GM18517 (cell line): ENCODE measurements at regions not wholly inside any gene's neighbourhood (a gene's known extent, or its start where the extent isn't known, plus 50 kb on each side); places are given as distances from the start of the nearest gene placed in this dataset.

Experiments used
- ATAC-seq: cut with Tn5 transposase; IDR thresholded peaks from one replicate; pipeline ENCODE4 v1.9.1; 2021; ENCODE audit warnings: mild to moderate bottlenecking, moderate library complexity; ENCODE audit not compliant: unreplicated experiment

DNA sequence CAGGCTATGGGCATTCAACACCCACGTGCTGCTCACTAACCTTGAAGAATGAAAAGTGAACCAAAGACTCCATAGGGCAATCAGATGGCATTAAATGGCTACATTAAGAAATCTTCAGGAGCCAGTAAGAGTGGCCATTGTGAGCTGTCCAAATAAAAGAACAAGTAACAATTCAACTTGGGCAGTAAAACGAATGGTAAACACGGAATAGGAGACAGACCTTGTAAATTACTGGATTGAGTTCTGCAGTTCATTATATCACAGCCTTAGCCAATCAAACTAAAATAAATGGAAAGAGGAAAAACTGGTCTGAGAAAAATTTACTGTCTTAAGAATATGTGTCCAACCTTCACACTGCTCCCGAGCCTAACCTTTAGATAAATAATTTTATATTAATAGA is 306.5 kb upstream of the ZNF521 start:
- no peak for ATAC-seq

DNA sequence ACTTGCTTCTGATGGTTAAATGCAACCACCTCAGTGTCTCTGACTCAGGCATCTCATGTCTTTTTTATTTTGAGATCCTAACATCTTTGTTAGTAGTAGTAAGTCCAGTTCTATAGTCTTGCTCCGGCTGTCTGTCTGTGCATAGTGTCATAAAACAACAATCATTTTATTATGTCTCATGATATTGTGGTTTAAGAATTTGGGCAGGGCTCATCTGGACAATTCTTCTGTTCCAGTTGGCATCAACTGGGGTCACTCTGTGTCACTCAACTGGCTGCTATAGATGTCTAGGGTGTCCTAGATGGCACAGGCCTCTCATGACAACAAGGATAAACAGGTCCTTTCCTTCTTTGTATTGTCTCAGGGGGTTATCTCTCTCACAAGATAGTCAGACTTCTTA is 299.6 kb upstream of the ZNF521 start:
- ATAC-seq = no peak

DNA sequence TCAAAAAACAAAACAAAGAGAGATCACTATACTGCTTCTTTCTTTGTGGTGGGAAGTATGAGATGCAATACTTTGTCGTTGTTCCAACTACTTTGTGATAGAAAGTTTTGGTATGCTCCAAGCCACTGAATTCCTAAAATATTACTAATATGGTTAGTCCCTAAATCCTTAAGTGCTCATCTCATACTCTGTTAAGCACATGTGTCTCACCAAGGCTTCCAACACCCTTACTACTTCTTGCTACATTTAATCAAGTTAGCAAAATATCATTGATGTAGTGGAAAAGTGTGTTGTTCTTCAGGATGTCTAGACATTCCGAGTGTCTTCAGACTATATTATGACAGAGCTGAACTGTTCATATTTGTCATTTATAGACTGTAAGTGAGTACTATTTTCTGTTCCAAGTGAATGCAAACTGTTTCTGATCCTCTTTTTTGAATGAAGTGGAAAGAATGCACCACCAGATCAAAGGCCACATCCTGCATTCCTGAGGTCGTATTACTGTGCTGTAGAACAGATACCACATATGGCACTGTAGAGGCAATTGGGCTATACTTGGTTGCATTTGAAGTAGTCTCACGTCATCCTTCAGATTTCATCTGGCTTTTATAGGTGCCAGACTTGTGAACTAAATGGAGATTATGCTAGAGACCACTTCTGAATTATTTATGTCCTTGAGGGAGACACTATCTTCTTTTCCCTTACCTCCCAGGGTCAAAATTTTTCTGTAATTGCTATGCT is 298.4 kb upstream of the ZNF521 start:
- ATAC-seq = no peak

DNA sequence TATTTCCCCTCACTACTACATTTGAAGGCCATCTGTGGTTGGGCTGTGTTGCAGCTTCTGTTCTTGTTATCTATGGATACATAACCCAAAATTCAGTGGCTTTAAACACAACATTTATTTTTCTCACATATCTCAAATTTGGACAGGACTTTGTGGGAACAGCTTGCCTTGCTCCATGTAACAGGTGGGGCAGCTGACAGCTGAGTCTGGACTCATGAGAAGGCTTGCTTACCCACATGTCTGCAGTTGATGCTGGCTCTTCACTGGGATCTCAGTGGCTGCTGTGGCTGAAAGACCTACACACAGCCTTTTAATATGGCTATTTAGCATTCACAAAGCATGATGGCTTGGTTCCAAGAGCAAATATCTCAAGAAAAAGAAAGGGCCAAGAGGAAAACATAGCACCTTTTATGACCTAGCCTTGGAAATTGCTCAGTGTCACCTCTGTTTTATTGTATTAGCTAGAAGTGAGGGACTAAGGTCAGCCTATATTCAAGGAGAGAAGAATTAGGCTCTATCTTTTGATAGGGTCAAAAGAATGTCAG is 296.8 kb upstream of the ZNF521 start:
- ATAC-seq = no peak

DNA sequence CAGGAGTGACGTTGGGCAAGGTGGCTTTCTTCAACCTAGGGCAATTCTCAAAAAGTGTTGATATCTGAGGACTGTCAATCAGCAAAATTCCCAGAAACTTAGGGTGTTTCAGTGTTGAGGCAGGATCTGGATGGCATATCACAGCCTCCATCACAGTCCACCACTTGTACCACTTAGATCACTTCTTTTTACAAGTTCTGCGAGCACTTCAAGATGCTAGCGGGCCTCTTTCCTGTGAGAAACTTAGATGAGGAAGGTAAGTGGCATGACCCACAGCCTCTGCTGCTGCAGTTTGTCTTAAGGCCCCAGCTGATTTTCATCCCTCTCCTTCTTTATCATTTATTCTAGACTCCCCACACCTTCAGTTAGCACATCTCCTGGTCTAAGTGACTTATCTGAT is 295.4 kb upstream of the ZNF521 start:
- ATAC-seq = no peak

DNA sequence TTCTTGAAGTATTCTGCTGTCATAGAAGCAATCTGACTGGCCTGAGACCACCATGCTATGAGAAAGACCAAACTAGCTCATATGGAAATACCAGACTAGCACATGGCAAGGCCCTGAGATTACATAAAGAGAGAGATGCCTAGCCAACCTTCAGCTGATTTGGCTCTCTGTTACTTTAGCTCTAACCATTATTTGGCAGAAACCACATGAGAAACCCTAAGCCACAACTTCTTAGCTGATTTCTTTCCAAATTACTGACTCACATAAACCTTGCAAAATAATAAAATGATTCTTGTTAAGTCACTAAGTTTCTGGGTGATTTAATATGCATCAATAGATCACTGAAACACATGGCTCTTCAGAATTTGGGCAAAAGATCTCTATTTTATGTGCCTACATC is 295.0 kb upstream of the ZNF521 start:
- ATAC-seq = no peak

DNA sequence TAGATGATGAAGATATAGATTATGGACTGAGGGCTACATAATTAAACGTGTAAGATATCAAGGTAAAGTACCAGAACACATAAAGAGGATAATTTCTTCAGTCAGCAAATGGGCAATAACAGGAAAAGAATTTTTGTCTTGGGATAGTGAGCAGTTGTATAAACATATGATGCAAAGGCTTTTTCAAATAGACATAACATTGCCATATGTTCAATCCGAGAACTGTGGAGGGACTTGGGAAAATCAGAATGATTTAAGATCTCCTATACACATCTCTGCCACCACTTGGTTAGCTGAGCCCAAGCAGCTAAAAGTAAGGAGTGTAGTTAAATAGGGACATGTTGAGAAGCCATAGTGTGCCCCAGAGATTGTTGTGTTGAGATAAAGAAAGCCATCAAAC is 287.6 kb upstream of the ZNF521 start:
- no peak for ATAC-seq

DNA sequence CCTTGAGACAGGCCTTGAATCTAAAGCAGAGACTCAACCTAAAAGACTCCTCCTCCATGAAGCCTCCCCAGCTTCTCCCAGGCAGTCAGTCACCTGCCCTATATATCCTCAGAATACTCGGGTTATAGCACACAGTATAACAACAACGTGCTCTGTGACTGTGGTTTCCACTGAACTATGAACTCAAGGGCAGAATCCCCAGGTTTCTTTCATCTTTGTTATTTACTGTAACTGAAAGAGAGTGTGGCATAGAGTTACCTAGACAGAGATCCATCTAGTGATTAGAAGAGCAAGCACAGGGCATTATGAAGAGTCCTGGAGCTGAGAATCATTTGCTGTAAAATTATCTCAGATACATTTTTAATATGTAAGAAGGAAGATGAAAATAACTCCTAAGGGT is 281.6 kb upstream of the ZNF521 start:
- no peak for ATAC-seq

DNA sequence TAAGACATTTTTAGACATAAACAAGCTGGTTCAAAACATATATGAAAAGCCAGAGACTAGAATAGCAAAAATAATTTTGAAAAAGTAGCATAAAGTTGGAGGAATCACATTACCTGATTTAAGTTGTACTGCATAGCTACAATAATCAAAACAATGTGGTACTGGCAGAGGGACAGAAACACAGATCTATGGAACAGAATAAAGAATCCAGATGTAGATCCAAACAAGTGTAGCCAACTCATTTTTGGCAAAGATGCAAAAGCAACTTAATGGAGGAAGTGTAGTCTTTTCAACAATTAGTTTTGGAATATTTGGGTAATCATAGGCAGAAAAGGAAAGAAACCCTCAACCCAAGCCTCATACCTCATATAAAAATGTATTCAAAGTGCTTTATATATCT is 278.7 kb upstream of the ZNF521 start:
- no peak for ATAC-seq

DNA sequence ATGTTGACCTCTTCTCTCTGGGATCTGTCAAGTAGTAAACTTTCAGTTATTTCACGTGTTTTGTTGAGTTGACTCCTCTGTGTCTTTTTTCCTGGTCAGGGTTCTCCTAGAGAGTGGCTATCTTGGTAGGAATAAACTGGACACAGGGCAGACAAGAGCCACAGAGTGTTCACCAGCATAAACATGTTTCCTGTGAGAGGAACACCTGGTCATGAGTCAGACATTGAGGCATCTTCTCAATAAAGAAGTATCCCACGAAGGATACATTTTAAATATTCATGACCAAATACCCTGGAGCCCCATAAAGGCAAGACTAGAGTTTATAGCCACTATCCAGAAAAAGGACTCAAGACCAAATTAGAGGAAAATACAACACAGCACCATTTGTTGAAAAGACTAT is 269.7 kb upstream of the ZNF521 start:
- no peak for ATAC-seq

DNA sequence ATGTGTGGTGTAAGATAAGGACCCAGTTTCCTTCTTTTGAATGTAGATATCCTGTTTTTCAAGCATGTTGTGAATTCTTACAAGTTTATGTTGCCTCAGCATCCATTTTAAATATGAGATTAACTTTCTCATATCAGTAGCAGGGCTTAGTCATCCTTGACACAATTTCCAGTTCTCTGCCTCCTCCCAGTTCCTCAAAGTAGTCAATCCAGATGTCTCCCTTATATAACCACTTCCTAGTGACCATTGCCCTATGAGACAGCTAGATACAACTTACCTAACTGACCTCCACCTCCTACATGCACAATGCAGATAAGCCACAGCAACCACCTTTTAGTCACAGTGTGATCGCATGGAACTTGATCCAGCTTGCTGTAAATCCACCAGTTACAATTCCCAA is 269.2 kb upstream of the ZNF521 start:
- ATAC-seq = no peak

DNA sequence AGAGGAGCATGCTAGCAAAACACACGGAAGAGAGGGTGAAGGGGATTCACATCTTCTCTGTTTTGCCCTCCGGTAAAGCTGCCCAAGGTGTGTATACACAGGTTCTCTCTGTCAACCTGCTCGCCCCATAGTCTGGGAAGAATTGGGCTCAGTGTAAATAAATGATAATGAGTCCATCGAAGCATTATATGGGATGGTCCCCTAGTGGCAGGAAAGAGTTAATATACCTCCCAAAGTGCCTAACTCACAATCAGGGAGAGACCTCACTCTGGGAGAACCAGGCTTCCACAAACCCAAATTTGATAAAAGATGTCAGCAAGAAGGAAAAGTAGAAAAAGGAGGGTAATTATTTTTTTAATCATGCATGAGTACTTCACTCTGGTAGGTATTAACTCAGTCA is 262.2 kb upstream of the ZNF521 start:
- ATAC-seq = no peak

DNA sequence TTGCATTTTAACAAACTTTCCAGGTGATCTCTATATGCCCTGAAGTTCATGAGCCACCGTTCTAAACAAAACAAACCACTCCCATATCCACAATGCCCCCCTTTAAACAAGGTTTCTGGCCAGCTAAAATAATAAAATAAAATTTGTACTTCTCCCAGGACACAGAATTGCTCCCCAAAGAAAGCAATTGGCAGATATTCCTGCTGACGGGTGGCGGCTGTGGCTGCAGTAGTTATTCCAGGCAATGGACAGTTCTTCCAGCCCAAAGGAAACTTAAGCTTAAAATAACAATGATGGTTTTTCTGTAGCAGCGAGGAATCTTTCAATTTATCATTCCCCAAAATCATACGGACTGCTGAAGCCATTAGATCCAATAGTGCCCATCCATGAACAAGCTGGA is 260.5 kb upstream of the ZNF521 start:
- no peak for ATAC-seq

DNA sequence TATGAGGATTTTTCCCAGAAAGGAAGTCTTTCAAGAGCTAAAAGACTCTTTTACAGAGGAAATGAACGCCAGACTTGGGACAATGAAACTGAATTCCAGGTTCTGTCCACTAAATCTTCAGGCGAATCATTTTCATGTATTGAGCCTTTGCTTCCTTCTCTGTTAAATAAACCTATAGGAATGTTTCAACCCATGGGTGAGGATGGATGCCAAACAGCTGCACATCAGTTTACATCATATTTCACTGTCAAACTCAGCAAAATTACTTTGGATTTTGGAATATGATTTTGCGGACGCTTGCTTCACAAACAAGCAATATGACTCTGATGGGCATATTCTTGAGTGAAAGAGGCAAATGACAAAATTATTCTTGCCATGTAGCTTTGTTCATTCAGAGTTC is 256.1 kb upstream of the ZNF521 start:
- ATAC-seq = no peak

DNA sequence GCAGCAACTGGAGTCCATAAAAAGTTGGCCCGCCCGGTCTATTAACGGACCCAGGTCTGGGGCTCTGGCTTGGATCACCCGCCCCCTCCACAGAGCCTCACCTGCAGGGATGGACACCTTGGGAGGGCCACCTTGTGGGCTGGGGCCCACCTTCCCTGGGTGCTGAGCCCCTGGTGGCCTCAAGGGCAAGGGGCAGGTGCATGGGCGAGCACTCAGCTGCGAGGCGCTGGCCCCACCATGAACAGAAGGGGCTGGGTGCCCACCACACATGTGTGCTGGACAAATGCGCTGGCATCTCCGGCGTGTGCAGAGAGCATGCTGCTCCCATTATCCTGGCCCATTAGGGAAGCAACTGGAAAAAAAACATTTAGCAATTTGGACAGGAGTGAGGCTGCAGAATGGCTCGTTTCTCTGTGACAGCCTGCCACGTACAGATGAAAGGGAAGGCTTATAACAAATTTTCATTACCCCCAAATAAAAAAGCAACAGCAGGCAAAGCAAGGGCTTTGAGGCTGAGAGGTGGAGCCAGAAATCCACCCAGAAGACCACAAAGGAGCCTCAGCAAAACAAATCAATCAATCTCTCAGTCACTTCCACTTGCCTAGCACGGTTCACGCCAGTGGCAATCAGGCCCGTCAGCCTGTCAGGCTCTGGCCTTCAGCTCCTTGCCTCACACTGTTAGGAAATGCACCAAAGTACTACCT is 253.1 kb upstream of the ZNF521 start:
- no peak for ATAC-seq

DNA sequence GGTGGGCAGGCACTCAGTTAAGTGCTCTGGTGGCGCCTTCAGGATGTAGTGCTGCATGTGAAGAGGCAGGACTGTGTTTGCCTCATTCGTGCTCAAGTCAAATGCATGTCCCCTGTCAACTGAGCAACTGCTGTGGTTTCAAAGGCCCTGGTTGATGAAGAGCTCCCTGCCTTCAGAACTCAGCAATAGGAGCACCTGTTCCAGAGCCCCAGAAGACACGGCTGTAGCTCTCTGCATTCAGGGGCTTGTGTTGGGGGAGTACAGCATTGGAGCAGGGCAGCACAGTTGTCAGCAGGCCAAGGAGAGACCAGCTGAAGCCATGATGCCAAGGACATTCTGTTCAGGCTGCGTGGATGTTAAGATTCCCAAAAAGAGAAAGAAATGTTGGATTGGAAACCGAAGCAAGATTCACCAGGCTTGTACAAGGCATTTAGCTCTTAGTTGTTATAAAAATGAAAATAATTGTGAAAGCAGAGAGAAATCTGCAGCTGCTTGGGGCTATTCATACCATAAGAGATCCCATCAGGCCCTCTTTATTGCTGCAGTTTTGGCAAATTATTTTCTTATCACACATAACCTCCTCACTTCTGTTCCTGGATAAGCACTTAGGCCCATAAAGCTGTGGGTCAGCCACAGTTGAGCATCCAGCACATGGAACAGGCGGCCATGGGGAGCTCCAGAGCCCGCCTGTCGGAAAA is 252.4 kb upstream of the ZNF521 start:
- ATAC-seq = no peak

DNA sequence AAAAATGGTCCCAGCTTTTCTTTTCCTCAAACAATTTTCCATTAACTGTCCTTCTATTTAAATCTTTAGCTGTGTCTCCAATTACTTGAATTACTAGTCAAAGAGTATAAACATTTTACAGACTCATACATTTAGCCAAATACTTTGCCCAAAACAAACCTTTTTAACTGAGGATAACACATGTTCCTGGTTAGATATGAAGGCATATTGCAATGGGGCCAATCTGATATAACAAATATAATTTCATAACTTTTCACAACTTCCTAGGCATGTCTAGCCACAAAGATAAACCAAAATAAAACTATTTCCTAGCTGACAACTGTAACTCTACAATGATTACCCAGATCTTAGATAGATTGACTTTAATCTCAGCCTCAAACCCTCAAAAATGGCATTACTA is 247.5 kb upstream of the ZNF521 start:
- no peak for ATAC-seq

DNA sequence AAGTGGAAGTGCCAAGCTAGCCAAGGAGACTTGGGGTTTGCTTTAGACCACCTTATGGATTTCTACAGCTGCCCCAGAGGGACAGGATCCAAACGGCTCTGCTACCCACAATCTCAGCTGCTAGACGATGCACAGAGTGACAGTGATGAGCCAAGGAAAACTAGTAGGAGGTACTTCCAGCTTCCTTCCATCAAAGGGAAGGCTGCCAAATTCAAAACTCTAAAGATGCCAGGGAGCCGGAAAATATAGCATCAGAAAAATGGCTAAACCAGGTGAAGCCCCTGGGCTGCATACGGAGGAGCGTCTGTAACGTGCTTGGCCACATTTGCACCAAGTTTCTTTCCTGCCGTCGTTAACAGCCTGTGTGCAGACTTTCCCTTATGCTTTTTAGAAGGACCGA is 245.5 kb upstream of the ZNF521 start:
- ATAC-seq = no peak

DNA sequence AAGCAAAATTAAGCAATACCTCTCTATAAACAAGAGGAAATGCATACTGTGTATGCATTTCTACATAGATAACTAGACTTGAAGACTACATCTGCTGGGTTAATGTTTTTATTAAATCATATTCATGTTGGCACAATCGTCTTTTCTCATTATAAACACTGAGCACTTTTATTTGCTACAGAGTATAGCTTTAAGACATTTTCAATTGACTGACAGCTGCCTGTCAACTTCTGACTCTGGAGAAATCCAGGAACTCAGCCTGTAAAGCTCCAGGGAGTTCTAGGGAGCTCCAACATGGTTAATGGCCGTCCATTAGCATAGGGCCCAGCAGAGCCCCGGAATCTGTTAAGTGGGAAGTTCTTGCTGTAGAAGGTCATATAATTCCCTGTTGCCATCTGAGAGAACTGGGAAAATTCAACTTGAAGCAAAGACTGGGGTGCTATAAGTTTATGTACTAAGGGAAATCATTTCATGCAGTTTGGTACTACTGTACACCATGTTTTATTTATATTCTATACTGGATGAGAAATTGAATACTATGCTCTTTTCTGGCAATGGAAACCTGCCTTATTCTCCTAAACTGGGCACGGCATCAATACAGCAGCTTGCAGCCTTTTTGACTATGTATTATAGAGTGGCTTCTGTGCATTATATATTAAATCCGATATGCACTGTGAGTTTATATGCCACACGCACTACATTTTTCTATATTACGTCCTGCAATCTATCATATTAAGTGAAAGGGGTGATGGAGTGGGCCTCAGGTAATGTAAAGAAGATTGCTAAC is 243.5 kb upstream of the ZNF521 start:
- no peak for ATAC-seq

DNA sequence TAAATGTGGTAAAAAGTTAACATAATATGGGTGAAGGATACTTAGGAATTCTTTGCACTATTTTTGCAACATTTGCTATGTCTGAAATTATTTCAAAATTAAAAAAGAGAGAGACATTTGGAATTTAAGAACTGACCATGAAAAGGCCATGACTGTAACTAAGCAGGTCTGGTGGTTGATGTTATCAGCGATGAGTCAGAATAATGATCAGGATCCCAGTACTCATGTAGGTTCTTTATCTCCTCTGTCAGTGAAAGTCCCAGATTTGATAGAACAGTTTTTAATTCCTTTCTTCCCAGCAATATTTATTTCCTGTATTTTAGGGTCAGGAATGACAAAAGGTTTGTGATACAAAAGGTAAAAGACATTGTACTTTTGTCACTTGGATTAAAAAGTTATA is 242.4 kb upstream of the ZNF521 start:
- ATAC-seq = no peak

DNA sequence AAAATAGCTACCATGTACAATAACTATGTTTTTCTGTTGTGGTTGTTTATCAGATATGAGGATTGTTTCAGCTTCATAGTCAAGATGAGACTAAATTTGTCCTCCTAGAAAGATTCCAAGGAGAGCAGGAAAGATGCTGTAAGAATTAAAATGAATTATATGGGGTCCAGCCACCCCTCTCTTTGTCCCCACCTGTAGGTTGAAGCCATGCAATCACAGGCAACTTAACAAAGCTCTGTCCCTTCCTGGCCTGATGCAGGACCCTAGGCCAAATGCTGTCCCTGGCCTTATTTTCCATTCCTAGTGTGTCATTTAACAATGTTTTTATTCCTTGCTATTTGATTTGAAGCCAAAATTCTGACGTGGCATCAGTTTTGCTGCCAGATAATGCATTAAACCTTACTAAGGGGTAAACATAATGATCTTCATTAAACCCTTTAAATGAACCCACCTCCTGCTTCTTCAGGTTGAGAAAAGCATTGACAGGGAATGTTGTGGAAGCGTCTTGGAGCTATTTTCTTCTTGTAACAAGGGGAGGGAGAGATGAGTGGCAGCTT is 240.9 kb upstream of the ZNF521 start:
- ATAC-seq = no peak
